HG03432 (cell line): ENCODE measurements at regions not wholly inside any gene's neighbourhood (a gene's known extent, or its start where the extent isn't known, plus 50 kb on each side); places are given as distances from the start of the nearest gene placed in this dataset.

Experiments used
- ATAC-seq: cut with Tn5 transposase; IDR thresholded peaks from one replicate; pipeline ENCODE4 v1.9.1; 2021; ENCODE audit warnings: mild to moderate bottlenecking, moderate library complexity; ENCODE audit not compliant: unreplicated experiment

DNA sequence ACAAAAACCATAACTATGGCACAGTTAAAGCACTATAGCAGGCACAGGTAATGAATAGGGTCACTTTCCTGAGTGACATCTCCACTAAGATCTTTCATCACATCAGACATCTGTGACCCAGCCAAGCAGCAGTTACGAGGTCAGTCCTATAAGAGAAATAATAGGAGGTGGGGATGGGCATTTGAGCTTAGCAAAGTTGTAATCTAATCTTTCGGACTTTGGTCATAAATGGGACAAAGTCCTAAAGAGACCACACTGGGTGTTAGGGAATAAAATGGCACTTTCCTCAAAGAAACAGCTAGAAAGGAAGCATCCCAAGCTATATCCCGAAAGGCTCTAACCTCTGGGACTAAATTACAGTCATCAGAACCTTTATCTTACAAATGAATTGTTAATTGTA, 432.2 kb downstream of the PIK3R1 start:
- ATAC-seq = no peak

GRCh38 chr5:68648944-68649857, 433.6 kb downstream of the PIK3R1 start:
- ATAC-seq = no peak

GRCh38 chr5:68652534-68652965, 437.0 kb downstream of the PIK3R1 start:
- ATAC-seq = no peak

GRCh38 chr5:68653471-68653870, 437.9 kb downstream of the PIK3R1 start:
- ATAC-seq = no peak

DNA sequence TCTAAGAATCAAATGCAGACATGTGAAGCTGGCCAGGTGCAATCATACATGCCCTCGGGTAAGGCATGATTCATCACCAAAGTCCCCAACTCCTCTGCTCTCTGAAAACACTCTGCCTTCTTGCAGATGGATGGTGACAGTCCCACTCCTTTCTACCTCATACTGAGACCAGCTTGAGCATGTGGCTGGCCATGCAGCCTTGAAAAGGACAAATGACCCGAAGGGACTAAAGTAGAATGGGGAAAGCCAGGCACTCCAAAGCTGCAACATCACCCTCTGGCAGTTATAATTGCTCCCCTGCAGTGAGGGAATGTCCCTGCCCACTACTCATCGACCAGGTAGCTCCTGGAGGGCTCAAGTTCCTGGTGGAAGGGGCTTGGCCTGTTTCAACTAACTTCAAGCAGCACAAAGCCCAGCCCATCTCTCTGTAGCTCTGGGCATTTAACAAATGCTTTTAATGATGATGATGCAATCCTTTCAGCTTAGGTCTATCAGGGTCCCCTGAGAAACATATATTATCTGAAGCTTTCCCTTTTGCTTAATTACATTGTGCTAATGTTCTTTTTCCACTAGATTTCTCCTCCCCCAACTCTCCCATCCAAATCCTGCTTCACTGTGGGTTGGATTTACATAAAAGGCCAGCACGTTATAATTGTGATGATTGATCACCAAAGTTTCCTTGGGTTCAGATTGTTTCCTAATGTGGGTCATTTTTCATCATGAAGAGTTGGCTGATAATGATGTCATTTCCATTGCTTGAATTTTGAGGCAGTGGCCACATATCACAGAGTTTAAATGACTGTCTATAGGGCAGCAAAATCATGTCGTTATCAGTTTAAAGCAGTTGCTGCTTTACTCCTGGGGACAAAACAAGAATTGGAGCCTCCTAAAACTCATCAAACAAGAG, 436.5 kb upstream of the SLC30A5 start:
- ATAC-seq = peak; percentile 59

GRCh38 chr5:68658810-68659372, 434.9 kb upstream of the SLC30A5 start:
- no peak for ATAC-seq

- no peak for ATAC-seq
Observed at GRCh38 chr5:68659881-68660280, 433.9 kb upstream of the SLC30A5 start.

DNA sequence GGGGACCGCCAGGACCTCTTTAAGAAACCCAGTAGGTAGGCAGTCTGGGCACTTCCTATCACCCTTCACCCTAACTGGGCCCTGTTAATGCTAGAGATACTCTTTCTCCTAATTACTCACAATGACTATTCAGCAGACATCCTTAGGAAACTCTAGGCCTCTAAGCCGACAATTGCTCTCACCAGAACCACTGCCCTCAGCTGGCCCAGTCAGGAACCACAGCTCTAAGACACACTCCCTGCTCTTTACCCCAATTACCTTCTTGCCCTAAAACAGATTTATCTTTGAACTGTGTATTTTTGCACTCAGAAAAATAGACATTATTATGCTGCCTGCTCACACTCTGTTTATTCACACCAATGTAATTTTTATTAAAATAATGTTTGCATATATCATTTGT, 432.6 kb upstream of the SLC30A5 start:
- peak; percentile 80 for ATAC-seq

GRCh38 chr5:68662804-68663307, 431.0 kb upstream of the SLC30A5 start:
- ATAC-seq = no peak

- no peak for ATAC-seq
Observed at GRCh38 chr5:68669864-68670575, 423.8 kb upstream of the SLC30A5 start.

DNA sequence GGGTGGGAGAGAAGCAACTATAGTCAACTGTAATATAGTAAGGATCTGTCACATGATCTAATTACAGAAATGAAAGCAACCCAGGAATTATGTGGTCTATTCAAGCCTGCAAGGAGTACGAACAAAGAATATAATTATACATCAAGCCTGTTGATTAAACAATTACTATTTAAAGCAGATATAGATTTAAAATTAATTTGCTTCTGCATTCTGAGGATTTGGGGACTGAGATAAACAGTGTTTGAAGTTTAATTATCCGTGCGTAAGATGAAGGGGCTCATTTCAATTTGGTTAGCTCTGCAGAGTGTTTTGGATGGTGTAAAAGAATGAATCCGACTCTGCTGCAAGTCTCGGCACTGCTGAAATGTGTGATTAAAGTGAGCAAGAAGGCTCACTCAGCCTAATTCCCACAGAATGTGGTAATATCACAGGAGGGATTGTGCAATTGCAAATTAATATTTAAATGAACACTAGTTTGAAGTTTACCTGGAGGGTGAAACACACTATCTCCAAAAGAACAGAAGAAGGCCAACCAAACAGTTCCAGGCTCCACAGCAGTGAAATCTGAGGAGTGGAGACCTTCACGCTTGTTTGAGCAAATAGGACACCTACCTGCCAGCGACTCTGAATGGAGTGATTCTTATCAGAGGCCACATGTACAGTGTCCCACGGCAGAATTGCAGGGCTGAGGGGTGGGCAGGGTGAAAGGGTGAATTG, 420.6 kb upstream of the SLC30A5 start:
- no peak for ATAC-seq

DNA sequence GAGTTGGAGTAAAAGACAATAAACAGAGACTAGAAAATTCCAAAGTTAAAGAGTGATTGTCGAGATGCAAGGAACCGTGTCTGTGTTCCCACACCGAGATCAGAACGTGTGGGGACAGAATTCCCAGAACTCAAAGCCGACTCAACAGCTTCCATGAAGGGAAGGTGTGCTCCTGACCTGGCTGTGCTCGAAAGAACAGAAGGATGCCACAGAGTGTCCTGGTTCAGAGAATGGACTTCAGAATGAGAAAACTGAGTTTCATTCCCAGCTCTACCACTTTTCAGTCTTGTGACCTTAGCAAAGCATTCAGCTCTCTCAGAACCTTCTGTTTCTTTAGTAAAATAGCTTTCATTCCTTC, 420.0 kb upstream of the SLC30A5 start:
- no peak for ATAC-seq

DNA sequence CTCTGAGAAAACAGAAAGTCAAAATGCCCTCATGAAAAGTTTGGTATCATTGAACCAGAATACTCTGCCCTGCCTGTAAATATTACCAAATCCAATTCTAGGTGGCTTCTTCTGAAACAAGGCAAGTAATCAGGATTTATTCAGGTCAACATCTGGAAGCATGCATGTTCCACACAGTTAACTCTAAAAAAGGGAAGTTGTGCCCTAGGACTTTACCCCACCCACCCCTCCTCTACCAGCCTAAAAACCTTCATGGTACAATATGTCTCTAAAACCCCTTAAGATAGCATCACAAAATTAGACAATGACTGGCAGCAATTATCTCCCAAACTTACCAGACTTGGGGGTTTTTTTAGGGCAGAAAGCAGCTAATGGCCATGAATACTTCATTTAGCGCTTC, 414.8 kb upstream of the SLC30A5 start:
- ATAC-seq = no peak

- no peak for ATAC-seq
Observed at GRCh38 chr5:68680366-68680765, 413.4 kb upstream of the SLC30A5 start.

- no peak for ATAC-seq
Observed at GRCh38 chr5:68681929-68682328, 411.9 kb upstream of the SLC30A5 start.

- no peak for ATAC-seq
Observed at GRCh38 chr5:68682400-68683160, 411.2 kb upstream of the SLC30A5 start.

- no peak for ATAC-seq
Observed at GRCh38 chr5:68683632-68684036, 410.2 kb upstream of the SLC30A5 start.

- no peak for ATAC-seq
Observed at GRCh38 chr5:68685863-68686262, 408.0 kb upstream of the SLC30A5 start.

GRCh38 chr5:68688547-68688946, 405.3 kb upstream of the SLC30A5 start:
- no peak for ATAC-seq
